ENCODE measurements at regions not wholly inside any gene's neighbourhood (a gene's known extent, or its start where the extent isn't known, plus 50 kb on each side); places are given as distances from the start of the nearest gene placed in this dataset.

- TF ChIP-seq CTCF (IDR thresholded peaks at IDR 0.05), result no peak
- no peak for TF ChIP-seq EP300 (IDR thresholded peaks at IDR 0.05)
Observed at GRCh38 chr7:81186691-81187090, 267.8 kb upstream of the SEMA3C start.

Measured in sigmoid colon (tissue), 4 donors.